Smooth muscle cell (in vitro differentiated cells): ENCODE measurements at regions not wholly inside any gene's neighbourhood (a gene's known extent, or its start where the extent isn't known, plus 50 kb on each side); places are given as distances from the start of the nearest gene placed in this dataset.

ENCODE experiments used
- DNase-seq: peaks from one replicate; lab custom pipeline; 2025; ENCODE audit not compliant: unreplicated experiment; lab: John Stamatoyannopoulos, UW
- H2AFZ ChIP-seq: fragments of 200-600 bp; sonication (generic); 2 replicates; pipeline ENCODE4 v1.6.0; 2016; ENCODE audit warnings: antibody characterized with exemption, low read depth, mild to moderate bottlenecking
- H3F3A ChIP-seq: fragments of 200-600 bp; sonication (generic); 2 replicates; pipeline ENCODE4 v1.6.0; 2017; ENCODE audit warnings: antibody characterized with exemption, low read depth
- H3K27ac ChIP-seq: fragments of 200-600 bp; sonication (generic); 2 replicates; pipeline ENCODE4 v1.5.1; 2016; ENCODE audit warnings: low read depth, mild to moderate bottlenecking
- H3K27me3 ChIP-seq: fragments of 200-600 bp; sonication (generic); 2 replicates; pipeline ENCODE4 v1.6.1; 2016; ENCODE audit warnings: low read depth, mild to moderate bottlenecking
- H3K36me3 ChIP-seq: fragments of 200-600 bp; sonication (generic); 2 replicates; pipeline ENCODE4 v1.5.1; 2016; ENCODE audit warnings: low read depth
- H3K4me1 ChIP-seq: fragments of 200-600 bp; sonication (generic); 2 replicates; pipeline ENCODE4 v1.5.1; 2016; ENCODE audit warnings: low read depth
- H3K4me2 ChIP-seq: fragments of 200-600 bp; sonication (generic); 2 replicates; pipeline ENCODE4 v1.6.0; 2016; ENCODE audit warnings: mild to moderate bottlenecking
- H3K4me3 ChIP-seq: fragments of 200-600 bp; sonication (generic); 2 replicates; pipeline ENCODE4 v1.5.1; 2016; ENCODE audit warnings: mild to moderate bottlenecking
- H3K79me2 ChIP-seq: fragments of 200-600 bp; sonication (generic); 2 replicates; pipeline ENCODE4 v1.6.0; 2016; ENCODE audit warnings: low read depth, mild to moderate bottlenecking
- H3K9ac ChIP-seq: fragments of 200-600 bp; sonication (generic); 2 replicates; pipeline ENCODE4 v1.6.0; 2016; ENCODE audit warnings: low read depth
- H3K9me3 ChIP-seq: fragments of 200-600 bp; sonication (generic); replicated peaks from 2 replicates; pipeline ENCODE4 v1.5.1; 2016; ENCODE audit warnings: low read depth
- H4K20me1 ChIP-seq: fragments of 200-600 bp; sonication (generic); 2 replicates; pipeline ENCODE4 v1.6.0; 2016; ENCODE audit warnings: low read depth
- CTCF ChIP-seq: fragments of 200-600 bp; sonication (generic); IDR thresholded peaks from 2 replicates; pipeline ENCODE4 v1.5.1; 2017; ENCODE audit warnings: borderline replicate concordance, mild to moderate bottlenecking, antibody characterized with exemption; ENCODE audit not compliant: insufficient read depth, poor library complexity, severe bottlenecking
- WGBS: methylation state at CpG from one replicate; pipeline ENCODE4 v1.1.7; 2016; ENCODE audit warnings: low lambda C conversion rate; 5-methylcytosine and 5-hydroxymethylcytosine counted together

- peaks cover 9% of the 10 kb centered on the region for H3K27me3 ChIP-seq
- H3K4me3 ChIP-seq, result no peak overlapping the region
- H3K9me3 ChIP-seq, result no peaks in the 10 kb centered on the region
- no peak overlapping the region for H3K27ac ChIP-seq
- no peaks in the 10 kb centered on the region for H3K4me1 ChIP-seq
- TF ChIP-seq CTCF, result no peak
- H2AFZ ChIP-seq, result no peak overlapping the region
- WGBS, result 93% methylated on average over 4 of the region's 4 CpGs
- no peak overlapping the region for H3K9ac ChIP-seq
- no peaks in the 10 kb centered on the region for H4K20me1 ChIP-seq
- H3F3A ChIP-seq, result no peaks in the 10 kb centered on the region
- no peaks in the 10 kb centered on the region for H3K79me2 ChIP-seq
- H3K36me3 ChIP-seq, result no peaks in the 10 kb centered on the region
- no peak for DNase-seq
- H3K4me2 ChIP-seq, result peak overlapping the region; percentile 22
Observed at GRCh38 chr17:14630621-14631020, 329.7 kb downstream of the HS3ST3B1 start.

- H3K4me1 ChIP-seq, result no peaks in the 10 kb centered on the region
- no peaks in the 10 kb centered on the region for H3K36me3 ChIP-seq
- no peaks in the 10 kb centered on the region for H3F3A ChIP-seq
- H2AFZ ChIP-seq, result no peak overlapping the region
- H3K9me3 ChIP-seq, result no peaks in the 10 kb centered on the region
- DNase-seq, result no peak
- no peak overlapping the region for H3K27ac ChIP-seq
- no peaks in the 10 kb centered on the region for H3K79me2 ChIP-seq
- 33% methylated on average over 3 of the region's 3 CpGs for WGBS
- no peaks in the 10 kb centered on the region for H4K20me1 ChIP-seq
- no peak overlapping the region for H3K9ac ChIP-seq
- peak overlapping the region; percentile 22 for H3K4me2 ChIP-seq
- no peak for TF ChIP-seq CTCF
- H3K4me3 ChIP-seq, result no peak overlapping the region
- H3K27me3 ChIP-seq, result peaks cover 9% of the 10 kb centered on the region
Observed at GRCh38 chr17:14630046-14630445, 329.2 kb downstream of the HS3ST3B1 start.

GRCh38 chr17:14622615-14623101 lies 321.8 kb downstream of the HS3ST3B1 start:
- Histone ChIP-seq H3K79me2 (no peaks in the 10 kb centered on the region), H3K4me1 (peaks cover 4% of the 10 kb centered on the region), H3K4me3 (no peak overlapping the region), H3K9me3 (no peaks in the 10 kb centered on the region), H3K4me2 (peak overlapping the region; percentile 36), H3K27ac (peak overlapping the region; percentile 7), H3K27me3 (peaks cover 9% of the 10 kb centered on the region), H3F3A (no peaks in the 10 kb centered on the region), H2AFZ (no peak overlapping the region), H4K20me1 (no peaks in the 10 kb centered on the region), H3K9ac (no peak overlapping the region), H3K36me3 (no peaks in the 10 kb centered on the region)
- no peak for TF ChIP-seq CTCF
- 41% methylated on average over 5 of the region's 5 CpGs for WGBS
- no peak for DNase-seq

- 56% methylated on average over 13 of the region's 13 CpGs for WGBS
- Histone ChIP-seq H3F3A (no peaks in the 10 kb centered on the region), H3K9me3 (no peaks in the 10 kb centered on the region), H3K9ac (no peak overlapping the region), H3K4me2 (no peak overlapping the region), H3K27me3 (peaks cover 4% of the 10 kb centered on the region), H3K36me3 (no peaks in the 10 kb centered on the region), H3K79me2 (no peaks in the 10 kb centered on the region), H3K27ac (no peak overlapping the region), H3K4me1 (peaks cover 4% of the 10 kb centered on the region), H3K4me3 (no peak overlapping the region), H4K20me1 (no peaks in the 10 kb centered on the region), H2AFZ (no peak overlapping the region)
- DNase-seq, result no peak
- TF ChIP-seq CTCF, result no peak
Observed at GRCh38 chr17:14621826-14622614, 321.1 kb downstream of the HS3ST3B1 start.
